ENCODE measurements at regions not wholly inside any gene's neighbourhood (a gene's known extent, or its start where the extent isn't known, plus 50 kb on each side); places are given as distances from the start of the nearest gene placed in this dataset.

DNA sequence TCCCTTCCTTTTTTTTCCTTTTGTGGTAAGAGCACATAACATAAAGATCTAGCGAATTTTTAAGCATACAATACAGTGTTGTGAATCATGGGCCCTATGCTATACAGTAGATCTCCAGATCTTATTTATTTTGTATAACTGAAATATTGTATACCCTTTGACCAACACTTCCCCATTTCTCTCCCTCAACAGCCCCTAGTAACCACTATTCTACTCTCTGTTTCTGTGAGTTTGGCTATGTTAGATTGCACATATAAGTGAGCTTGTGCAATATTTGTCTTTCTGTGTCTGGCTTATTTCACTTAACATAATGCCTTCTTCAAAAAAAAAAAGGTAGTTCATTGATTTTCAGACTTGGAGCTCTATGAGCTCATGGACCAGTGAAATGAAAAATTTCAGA is 180.5 kb downstream of the C11orf91 start:
- no peak for DNase-seq

DNA sequence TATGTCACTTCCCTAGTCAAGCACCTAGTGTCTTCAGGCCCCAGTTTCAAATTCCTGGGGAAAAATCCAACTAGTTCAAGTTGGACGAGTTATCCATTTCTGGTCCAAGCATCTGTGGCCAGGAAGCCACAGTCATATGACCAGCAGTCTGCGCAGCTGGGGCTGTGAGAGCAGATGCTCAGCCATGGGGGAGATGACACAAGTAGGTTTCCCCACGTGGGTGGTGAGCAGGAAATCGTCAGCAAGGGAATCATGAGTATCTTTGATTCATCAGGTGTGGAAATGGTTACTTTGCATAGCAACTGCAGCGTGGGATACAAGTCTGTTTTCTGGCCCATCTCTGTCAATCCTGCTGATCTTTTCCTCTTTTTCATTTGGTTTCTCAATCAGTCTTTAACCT is 185.3 kb downstream of the C11orf91 start:
- DNase-seq, result peak; percentile 16

GRCh38 chr11:33514079-33514925 is 186.3 kb downstream of the C11orf91 start:
- DNase-seq, result no peak

DNA sequence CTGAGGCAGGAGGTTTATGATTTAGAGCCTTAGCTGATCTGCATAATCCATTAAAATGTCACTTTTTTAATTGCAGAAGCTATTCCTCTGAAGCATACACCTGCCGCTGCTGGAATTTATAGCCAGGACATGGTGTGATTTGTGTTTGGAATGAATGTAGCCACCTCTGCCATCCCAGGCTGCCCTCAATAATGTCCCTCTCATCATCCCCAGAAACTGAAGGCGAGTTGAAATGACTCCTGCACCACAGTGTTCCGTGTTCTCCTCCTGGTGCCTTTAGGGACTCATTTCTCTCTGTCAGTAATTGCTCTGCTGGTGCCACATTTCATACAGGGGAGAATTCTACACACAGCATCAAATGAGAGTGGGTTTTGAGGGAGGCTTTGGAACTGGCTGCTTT is 191.0 kb downstream of the C11orf91 start:
- no peak for DNase-seq

DNA sequence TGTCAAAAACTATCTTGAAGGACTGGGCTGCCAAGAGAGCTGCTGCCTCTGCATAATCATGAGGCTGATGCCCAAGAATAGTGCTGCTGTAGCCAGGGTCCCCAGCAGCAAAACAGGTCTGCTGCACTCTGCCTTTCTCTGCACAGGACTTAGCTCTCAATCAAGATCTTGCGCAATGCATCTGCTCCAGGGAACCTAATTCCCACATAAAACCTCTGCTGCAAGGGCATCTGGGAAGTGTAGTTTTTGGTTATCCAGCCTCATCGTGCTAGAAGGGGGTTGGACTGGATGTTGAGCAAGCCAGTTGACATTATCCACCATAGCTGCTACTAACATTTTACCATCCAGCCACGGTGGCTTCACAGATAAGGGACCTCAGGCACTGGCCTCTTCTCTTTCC is 192.7 kb downstream of the C11orf91 start:
- DNase-seq, result no peak

DNA sequence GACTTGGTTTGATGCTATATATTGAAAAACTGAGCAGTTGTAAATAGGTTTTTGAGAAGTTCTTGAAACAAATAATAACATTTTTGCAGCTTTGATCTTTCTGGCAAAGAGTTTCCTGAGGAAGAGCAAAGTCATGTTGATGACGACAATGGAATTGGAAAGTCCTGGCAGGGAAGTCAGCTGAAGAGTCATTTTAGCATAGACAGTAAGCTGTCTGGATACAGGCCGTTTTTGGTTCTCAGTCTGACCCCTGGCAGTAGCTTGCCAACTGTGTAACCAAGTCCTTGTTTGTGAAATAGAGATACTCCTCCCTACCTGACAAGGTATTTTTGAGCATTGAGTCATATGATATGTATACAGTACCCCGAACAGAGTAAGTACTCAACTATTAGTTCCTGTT is 193.3 kb downstream of the C11orf91 start:
- no peak for DNase-seq

DNA sequence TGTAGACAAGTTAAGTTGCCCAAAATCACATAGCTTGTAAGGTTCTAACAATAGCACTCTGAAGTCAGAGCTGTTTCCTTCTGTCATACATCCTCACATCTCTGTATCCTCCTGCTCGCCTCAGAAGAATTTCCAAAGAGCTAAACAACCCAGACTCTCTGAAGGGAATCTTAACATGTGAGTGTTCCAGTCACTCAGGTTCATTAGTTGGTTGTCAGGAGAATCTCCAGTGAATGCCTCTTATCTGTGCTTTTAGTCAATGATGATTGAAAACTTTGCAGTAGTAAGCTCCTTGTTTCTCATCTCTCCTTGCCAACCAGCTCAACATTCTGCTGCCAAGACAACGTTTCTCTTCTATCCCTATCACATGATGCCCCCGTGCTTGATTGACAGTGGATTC is 195.5 kb downstream of the C11orf91 start:
- no peak for DNase-seq

GRCh38 chr11:33500861-33501479 is 199.7 kb downstream of the C11orf91 start:
- peak; percentile 27 for DNase-seq

DNA sequence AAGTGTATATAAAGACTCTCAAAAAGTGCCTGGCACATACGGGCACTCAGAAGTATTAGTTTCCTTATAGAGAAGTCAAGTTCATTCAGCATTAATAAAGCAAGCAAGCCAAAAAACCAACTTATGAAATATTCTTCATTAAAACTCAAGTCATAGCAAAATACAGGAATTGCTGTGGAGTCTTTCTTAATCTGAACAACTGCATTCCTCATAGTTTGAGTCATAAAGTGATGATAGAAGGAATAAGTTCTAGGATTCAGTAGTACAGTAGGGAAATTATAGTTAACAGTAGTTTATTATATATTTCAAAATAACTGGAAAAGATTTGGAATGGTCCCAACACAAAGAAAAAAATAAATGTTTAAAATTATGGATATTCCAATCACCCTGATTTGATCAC is 200.3 kb downstream of the C11orf91 start:
- no peak for DNase-seq

- DNase-seq, result no peak
Observed at GRCh38 chr11:33492596-33492995, 208.0 kb downstream of the C11orf91 start.

GRCh38 chr11:33490842-33491370 is 209.7 kb downstream of the C11orf91 start:
- no peak for DNase-seq

- DNase-seq, result no peak
Observed at GRCh38 chr11:33488971-33489370, 211.7 kb downstream of the C11orf91 start.

DNA sequence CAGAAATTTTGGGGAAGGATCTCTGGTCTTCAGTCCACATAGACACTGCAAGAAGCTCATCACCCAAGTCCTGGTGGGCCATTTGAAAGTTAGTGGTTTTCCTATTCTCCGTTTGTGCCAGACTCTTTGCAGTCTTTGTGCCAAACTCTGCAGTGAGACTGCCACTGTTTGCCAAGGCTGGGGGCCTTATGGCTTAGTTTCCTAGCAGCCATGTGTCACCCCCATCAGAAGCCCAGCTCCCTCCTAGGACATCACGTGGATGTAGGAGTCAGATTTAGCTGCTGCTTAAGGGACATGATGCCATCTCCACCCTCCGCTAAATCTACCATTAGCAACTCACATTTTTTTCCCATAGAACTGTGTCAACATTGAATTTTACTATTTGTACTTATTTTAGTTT is 220.0 kb downstream of the C11orf91 start:
- no peak for DNase-seq

GRCh38 chr11:33479231-33479630 is 221.4 kb downstream of the C11orf91 start:
- DNase-seq, result no peak

- no peak for DNase-seq
Observed at GRCh38 chr11:33478111-33478573, 221.0 kb downstream of the HIPK3 start.

GRCh38 chr11:33476945-33477606 is 219.9 kb downstream of the HIPK3 start:
- no peak for DNase-seq

GRCh38 chr11:33475993-33476392 is 218.8 kb downstream of the HIPK3 start:
- peak; percentile 4 for DNase-seq

GRCh38 chr11:33474866-33475265 is 217.7 kb downstream of the HIPK3 start:
- DNase-seq, result no peak

- DNase-seq, result no peak
Observed at GRCh38 chr11:33471541-33471940, 214.4 kb downstream of the HIPK3 start.

DNA sequence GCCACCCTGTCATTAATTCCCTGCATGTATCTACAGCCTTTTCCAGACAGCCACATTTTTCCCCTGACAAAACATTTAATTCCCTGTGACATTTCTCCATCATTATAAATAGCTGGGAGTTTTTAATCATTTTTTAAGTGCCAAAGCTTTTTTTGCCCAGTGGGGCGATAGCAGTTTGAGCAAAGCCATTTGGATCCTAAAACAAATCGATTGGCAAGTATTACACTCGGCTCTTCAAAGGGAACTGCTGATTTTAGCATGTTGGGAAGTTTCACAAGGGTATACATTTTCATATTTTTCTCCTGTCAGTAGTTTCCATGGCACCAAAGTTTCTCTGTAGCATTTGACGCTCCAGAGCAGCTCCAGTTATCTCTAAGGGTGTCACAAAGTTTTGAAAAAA is 210.8 kb downstream of the HIPK3 start:
- no peak for DNase-seq

GRCh38 chr11:33463059-33463458 is 205.9 kb downstream of the HIPK3 start:
- no peak for DNase-seq

- DNase-seq, result no peak
Observed at GRCh38 chr11:33461369-33462125, 204.4 kb downstream of the HIPK3 start.

DNA sequence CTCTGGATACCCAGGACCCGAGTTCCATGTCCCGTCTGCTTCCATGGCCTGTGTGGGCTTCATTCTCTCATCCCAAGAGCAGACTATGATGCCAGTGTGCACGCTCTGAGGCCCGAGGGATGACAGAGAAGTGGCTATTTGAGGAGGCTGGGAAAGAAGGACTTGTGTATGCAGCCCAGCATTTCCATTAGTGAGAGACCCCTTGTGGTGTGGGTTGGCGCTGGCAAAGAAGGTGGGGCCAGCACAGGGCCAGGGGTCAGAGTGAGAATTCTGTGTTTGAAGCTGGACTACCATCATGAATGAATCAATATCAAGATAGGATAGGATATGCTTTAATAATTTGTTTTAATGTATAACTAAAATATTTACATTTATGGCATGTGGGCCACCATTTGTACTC is 200.8 kb downstream of the HIPK3 start:
- DNase-seq, result no peak

Measured in suppressor macrophage treated with lipopolysaccharide for 4 hours (primary cell).